ENCODE measurements at regions not wholly inside any gene's neighbourhood (a gene's known extent, or its start where the extent isn't known, plus 50 kb on each side); places are given as distances from the start of the nearest gene placed in this dataset.

DNA sequence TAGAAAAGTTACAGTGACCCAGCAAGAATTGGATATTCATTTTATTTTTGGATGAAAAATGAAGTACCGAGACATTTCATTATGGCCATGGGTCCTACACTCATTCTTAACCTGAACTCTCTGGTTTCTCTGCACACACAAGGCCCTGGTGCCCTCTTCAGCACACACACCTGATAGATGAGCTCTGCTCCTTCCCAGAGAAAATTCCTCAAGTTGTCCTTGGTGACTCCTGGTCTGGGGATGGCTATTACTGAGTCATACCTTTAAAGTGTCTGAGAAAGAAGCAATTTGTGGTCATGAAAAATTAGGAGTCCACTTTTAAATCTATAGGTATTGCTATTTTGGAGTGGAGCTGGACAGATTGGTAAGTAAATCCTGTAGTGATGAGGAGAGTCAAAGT is 311.5 kb downstream of the CDH2 start:
- Histone ChIP-seq H3K4me1 (ENCODE audit: control insufficient read depth, insufficient read depth, low read length) (no peaks in the 10 kb centered on the region), H3K4me3 (ENCODE audit: low read depth in 2 of 2, low read length in 2 of 2) (no peak overlapping the region), H3K27ac (ENCODE audit: low read length) (no peak overlapping the region), H3K27me3 (ENCODE audit: control insufficient read depth, insufficient read depth, low read length) (no peaks in the 10 kb centered on the region), H3K36me3 (ENCODE audit: control insufficient read depth, insufficient read depth, low read length) (no peaks in the 10 kb centered on the region), H3K9me3 (ENCODE audit: control insufficient read depth, insufficient read depth, low read depth, low read length) (no peaks in the 10 kb centered on the region)
- CTCF ChIA-PET = no interaction called here
- POLR2A ChIA-PET = no interaction called here
- ATAC-seq (no peak), DNase-seq (ENCODE audit: low read depth, low spot score) (no peak)
- intact Hi-C loops (cut with micrococcal nuclease; ENCODE audit: unreplicated experiment) (no loop called here), in situ Hi-C loops (cut with HindIII; ENCODE audit: low pct_unique_long_range_greater_than_20kb, low sequenced_read_pairs) (no loop called here)
- BruUV-seq (replicated peaks) = no TSS peak
- TF ChIP-seq, protein P1, sequence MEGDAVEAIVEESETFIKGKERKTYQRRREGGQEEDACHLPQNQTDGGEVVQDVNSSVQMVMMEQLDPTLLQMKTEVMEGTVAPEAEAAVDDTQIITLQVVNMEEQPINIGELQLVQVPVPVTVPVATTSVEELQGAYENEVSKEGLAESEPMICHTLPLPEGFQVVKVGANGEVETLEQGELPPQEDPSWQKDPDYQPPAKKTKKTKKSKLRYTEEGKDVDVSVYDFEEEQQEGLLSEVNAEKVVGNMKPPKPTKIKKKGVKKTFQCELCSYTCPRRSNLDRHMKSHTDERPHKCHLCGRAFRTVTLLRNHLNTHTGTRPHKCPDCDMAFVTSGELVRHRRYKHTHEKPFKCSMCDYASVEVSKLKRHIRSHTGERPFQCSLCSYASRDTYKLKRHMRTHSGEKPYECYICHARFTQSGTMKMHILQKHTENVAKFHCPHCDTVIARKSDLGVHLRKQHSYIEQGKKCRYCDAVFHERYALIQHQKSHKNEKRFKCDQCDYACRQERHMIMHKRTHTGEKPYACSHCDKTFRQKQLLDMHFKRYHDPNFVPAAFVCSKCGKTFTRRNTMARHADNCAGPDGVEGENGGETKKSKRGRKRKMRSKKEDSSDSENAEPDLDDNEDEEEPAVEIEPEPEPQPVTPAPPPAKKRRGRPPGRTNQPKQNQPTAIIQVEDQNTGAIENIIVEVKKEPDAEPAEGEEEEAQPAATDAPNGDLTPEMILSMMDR (IDR thresholded peaks at IDR 0.05) = no peak
- TF ChIP-seq TCF7L2 (IDR thresholded peaks at IDR 0.05; ENCODE audit: low read depth, low read length) (no peak), POLR2AphosphoS5 (IDR thresholded peaks at IDR 0.05; ENCODE audit: low read depth, low read length) (no peak), SIN3A (IDR thresholded peaks at IDR 0.05; ENCODE audit: borderline replicate concordance, insufficient read depth, low read depth, low read length) (no peak)
- TF ChIP-seq, protein P2, sequence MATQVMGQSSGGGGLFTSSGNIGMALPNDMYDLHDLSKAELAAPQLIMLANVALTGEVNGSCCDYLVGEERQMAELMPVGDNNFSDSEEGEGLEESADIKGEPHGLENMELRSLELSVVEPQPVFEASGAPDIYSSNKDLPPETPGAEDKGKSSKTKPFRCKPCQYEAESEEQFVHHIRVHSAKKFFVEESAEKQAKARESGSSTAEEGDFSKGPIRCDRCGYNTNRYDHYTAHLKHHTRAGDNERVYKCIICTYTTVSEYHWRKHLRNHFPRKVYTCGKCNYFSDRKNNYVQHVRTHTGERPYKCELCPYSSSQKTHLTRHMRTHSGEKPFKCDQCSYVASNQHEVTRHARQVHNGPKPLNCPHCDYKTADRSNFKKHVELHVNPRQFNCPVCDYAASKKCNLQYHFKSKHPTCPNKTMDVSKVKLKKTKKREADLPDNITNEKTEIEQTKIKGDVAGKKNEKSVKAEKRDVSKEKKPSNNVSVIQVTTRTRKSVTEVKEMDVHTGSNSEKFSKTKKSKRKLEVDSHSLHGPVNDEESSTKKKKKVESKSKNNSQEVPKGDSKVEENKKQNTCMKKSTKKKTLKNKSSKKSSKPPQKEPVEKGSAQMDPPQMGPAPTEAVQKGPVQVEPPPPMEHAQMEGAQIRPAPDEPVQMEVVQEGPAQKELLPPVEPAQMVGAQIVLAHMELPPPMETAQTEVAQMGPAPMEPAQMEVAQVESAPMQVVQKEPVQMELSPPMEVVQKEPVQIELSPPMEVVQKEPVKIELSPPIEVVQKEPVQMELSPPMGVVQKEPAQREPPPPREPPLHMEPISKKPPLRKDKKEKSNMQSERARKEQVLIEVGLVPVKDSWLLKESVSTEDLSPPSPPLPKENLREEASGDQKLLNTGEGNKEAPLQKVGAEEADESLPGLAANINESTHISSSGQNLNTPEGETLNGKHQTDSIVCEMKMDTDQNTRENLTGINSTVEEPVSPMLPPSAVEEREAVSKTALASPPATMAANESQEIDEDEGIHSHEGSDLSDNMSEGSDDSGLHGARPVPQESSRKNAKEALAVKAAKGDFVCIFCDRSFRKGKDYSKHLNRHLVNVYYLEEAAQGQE (IDR thresholded peaks at IDR 0.05; ENCODE audit: insufficient read depth in 1 of 2, low read depth in 2 of 2, low read length in 1 of 2) = no peak

DNA sequence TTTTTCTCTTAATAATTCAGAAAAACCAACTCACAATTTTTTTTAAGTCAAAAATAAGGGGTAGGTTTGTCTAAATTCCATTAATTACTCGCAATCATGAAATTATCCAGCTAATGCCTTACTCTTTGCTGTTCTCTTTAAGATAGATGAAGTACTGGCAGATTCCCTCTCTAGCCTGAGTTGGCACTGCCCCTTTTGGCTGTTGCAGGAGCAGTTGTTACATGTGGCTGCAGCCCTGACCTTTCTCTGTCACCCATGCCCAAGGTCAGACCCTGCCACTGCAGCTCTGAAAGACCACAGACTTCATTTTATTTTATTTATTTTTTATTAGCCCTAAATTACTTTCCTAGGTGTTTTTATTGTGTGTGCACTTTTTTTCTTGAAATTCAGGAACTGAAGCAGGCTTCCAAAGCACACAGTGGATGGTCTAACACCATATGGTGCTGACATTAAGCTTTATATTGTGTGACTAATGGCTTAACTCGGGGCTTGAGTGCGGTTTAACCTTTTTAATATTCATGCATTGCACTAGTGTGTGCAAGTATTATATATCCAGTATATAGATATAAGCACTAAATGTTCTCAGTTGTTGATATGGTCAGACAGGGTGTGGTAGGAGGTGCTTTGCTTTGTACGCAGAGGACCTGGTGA is 313.0 kb downstream of the CDH2 start:
- Histone ChIP-seq H3K9me3 (ENCODE audit: control insufficient read depth, insufficient read depth, low read depth, low read length) (no peaks in the 10 kb centered on the region), H3K4me3 (ENCODE audit: low read depth in 2 of 2, low read length in 2 of 2) (no peak overlapping the region), H3K27me3 (ENCODE audit: control insufficient read depth, insufficient read depth, low read length) (no peaks in the 10 kb centered on the region), H3K4me1 (ENCODE audit: control insufficient read depth, insufficient read depth, low read length) (no peaks in the 10 kb centered on the region), H3K27ac (ENCODE audit: low read length) (no peak overlapping the region), H3K36me3 (ENCODE audit: control insufficient read depth, insufficient read depth, low read length) (no peaks in the 10 kb centered on the region)
- no TSS peak for BruUV-seq (replicated peaks)
- TF ChIP-seq POLR2AphosphoS5 (IDR thresholded peaks at IDR 0.05; ENCODE audit: low read depth, low read length) = no peak
- TF ChIP-seq, protein P1 (IDR thresholded peaks at IDR 0.05) = no peak
- TF ChIP-seq, protein P2 (IDR thresholded peaks at IDR 0.05; ENCODE audit: insufficient read depth in 1 of 2, low read depth in 2 of 2, low read length in 1 of 2) = no peak
- DNase-seq (ENCODE audit: low read depth, low spot score) = no peak
- intact Hi-C loops (cut with micrococcal nuclease; ENCODE audit: unreplicated experiment) (no loop called here), in situ Hi-C loops (cut with HindIII; ENCODE audit: low pct_unique_long_range_greater_than_20kb, low sequenced_read_pairs) (no loop called here)
- POLR2A ChIA-PET = no interaction called here
- CTCF ChIA-PET = no interaction called here
- ATAC-seq = no peak

Measured in Panc1 (cell line).